Vagina (tissue), 2 donors: ENCODE measurements at regions not wholly inside any gene's neighbourhood (a gene's known extent, or its start where the extent isn't known, plus 50 kb on each side); places are given as distances from the start of the nearest gene placed in this dataset.

Experiments
- DNase-seq, 2 donors: peaks; one replicate each; pipeline ENCODE4 v3.0.0-alpha.2; 2017; ENCODE audit errors: extremely low spot score in 2 of 2
- H3K27ac ChIP-seq: fragments of 200-600 bp; sonication (generic); one replicate; pipeline ENCODE4 v1.5.1; 2019
- H3K27me3 ChIP-seq: fragments of 200-600 bp; sonication (generic); one replicate; pipeline ENCODE4 v1.5.1; 2019
- H3K36me3 ChIP-seq, 2 donors: fragments of 200-600 bp; sonication (generic); one replicate each; pipeline ENCODE4 v1.5.1; 2017 to 2019
- H3K4me1 ChIP-seq: fragments of 200-600 bp; sonication (generic); one replicate; pipeline ENCODE4 v1.5.1; 2019
- H3K4me3 ChIP-seq, 2 donors: fragments of 200-600 bp; sonication (generic); 1 replicate in 1 of 2; 2 replicates in 1 of 2; pipeline ENCODE4 v1.5.1; 2016 to 2019
- H3K9me3 ChIP-seq: fragments of 200-600 bp; sonication (generic); one replicate; pipeline ENCODE4 v1.5.1; 2019
- CTCF ChIP-seq, 3 experiments: fragments of 450-650 bp in 2 of 3; fragments of 200-600 bp in 1 of 3; sonication (generic) in 1 of 3; IDR thresholded peaks; one replicate each; pipeline ENCODE4 v1.5.1; 2017 to 2019; ENCODE audit warnings: antibody characterized with exemption in 3 of 3, mild to moderate bottlenecking in 2 of 3, moderate library complexity in 2 of 3
- POLR2A ChIP-seq, 2 donors: fragments of 450-650 bp; IDR thresholded peaks; one replicate each; pipeline ENCODE4 v1.6.1; 2017; ENCODE audit warnings: antibody characterized with exemption in 2 of 2, mild to moderate bottlenecking in 2 of 2, moderate library complexity in 2 of 2
- POLR2AphosphoS5 ChIP-seq, 2 donors: sonication (generic); formaldehyde crosslinking; IDR thresholded peaks; one replicate each; pipeline ENCODE4 v1.9.0; 2017; ENCODE audit warnings: antibody characterized with exemption in 2 of 2, mild to moderate bottlenecking in 2 of 2, low read depth in 1 of 2; ENCODE audit not compliant: insufficient read depth in 1 of 2
- intact Hi-C: fragments of 100-400 bp; cut with DNase I; formaldehyde crosslinking; loops from one replicate; pipeline ENCODE4 v1.15.1; 2023

GRCh38 chr10:121152935-121153334, 301.8 kb downstream of the WDR11 start:
- intact Hi-C loops = no loop called here
- no peak for TF ChIP-seq POLR2A (IDR thresholded peaks at IDR 0.05)
- no peak for TF ChIP-seq CTCF (IDR thresholded peaks at IDR 0.05)
- TF ChIP-seq POLR2AphosphoS5 (IDR thresholded peaks at IDR 0.05; ENCODE audit: insufficient read depth in 1 of 2, low read depth in 1 of 2) = no peak
- Histone ChIP-seq H3K4me1 (no peaks in the 10 kb centered on the region), H3K27ac (no peak overlapping the region), H3K27me3 (no peaks in the 10 kb centered on the region), H3K36me3 (no peaks in the 10 kb centered on the region), H3K9me3 (no peaks in the 10 kb centered on the region), H3K4me3 (no peak overlapping the region)
- no peak for DNase-seq

DNA sequence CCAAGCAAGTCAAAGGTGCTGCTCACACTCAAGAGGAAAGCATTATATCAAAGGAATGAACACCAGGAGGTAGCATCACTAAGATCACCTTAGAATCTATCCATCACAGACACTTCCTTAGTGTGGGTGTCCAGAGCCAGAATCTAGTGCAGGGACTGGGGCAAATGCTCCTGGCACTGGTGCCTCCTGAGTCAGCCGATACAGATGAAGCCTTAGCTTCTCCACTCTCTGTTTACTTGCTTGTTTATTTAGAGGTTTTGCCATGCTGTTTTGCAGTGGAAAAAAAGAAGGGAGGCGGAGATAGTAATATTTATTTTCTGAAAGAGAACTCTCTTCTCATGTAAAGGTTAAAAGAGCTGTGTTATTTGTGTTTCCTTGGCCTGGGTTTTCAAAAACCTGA, 303.1 kb downstream of the WDR11 start:
- Histone ChIP-seq H3K27ac (no peak overlapping the region), H3K4me1 (no peaks in the 10 kb centered on the region), H3K4me3 (no peak overlapping the region), H3K27me3 (no peaks in the 10 kb centered on the region), H3K36me3 (no peaks in the 10 kb centered on the region), H3K9me3 (no peaks in the 10 kb centered on the region)
- no peak for TF ChIP-seq POLR2A (IDR thresholded peaks at IDR 0.05)
- no peak for TF ChIP-seq CTCF (IDR thresholded peaks at IDR 0.05)
- no peak for TF ChIP-seq POLR2AphosphoS5 (IDR thresholded peaks at IDR 0.05; ENCODE audit: insufficient read depth in 1 of 2, low read depth in 1 of 2)
- intact Hi-C loops = no loop called here
- DNase-seq = no peak

GRCh38 chr10:121154846-121155245, 303.7 kb downstream of the WDR11 start:
- H3K27ac ChIP-seq = no peak overlapping the region
- no peaks in the 10 kb centered on the region for H3K9me3 ChIP-seq
- H3K4me3 ChIP-seq = no peak overlapping the region
- H3K27me3 ChIP-seq = no peaks in the 10 kb centered on the region
- no peaks in the 10 kb centered on the region for H3K36me3 ChIP-seq
- TF ChIP-seq CTCF (IDR thresholded peaks at IDR 0.05) (no peak), POLR2A (IDR thresholded peaks at IDR 0.05) (no peak), POLR2AphosphoS5 (IDR thresholded peaks at IDR 0.05; ENCODE audit: insufficient read depth in 1 of 2, low read depth in 1 of 2) (no peak)
- no peak for DNase-seq
- intact Hi-C loops = no loop called here
- H3K4me1 ChIP-seq = no peaks in the 10 kb centered on the region

- Histone ChIP-seq H3K27me3 (no peaks in the 10 kb centered on the region), H3K4me3 (no peak overlapping the region), H3K36me3 (no peaks in the 10 kb centered on the region), H3K9me3 (no peaks in the 10 kb centered on the region), H3K27ac (no peak overlapping the region), H3K4me1 (no peaks in the 10 kb centered on the region)
- intact Hi-C loops = no loop called here
- DNase-seq = no peak
- TF ChIP-seq POLR2A (IDR thresholded peaks at IDR 0.05) (no peak), POLR2AphosphoS5 (IDR thresholded peaks at IDR 0.05; ENCODE audit: insufficient read depth in 1 of 2, low read depth in 1 of 2) (no peak), CTCF (IDR thresholded peaks at IDR 0.05) (no peak)
These were observed 304.7 kb downstream of the WDR11 start for GRCh38 chr10:121155742-121156474.

DNA sequence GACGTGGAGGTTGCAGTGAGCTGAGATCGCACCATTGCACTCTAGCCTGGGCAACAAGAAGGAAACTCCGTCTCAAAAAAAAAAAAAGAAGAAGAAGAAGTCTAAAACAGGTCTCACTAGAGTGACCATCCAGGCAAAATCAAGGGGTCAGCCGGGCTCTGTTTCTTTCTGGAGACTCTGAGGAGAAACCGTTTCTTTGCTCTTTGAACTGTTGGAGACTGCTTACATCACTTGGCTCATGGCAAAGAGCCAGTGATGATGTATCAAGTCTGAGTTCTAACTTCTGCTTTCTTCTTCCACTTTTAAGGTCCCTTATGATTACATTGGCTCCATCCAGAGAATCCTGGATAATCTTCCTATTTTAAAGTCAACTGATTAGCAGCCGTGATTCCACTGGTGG, 306.8 kb downstream of the WDR11 start:
- DNase-seq = no peak
- H3K27me3 ChIP-seq = no peaks in the 10 kb centered on the region
- no peak overlapping the region for H3K4me3 ChIP-seq
- H3K4me1 ChIP-seq = no peaks in the 10 kb centered on the region
- TF ChIP-seq CTCF (IDR thresholded peaks at IDR 0.05) (no peak), POLR2AphosphoS5 (IDR thresholded peaks at IDR 0.05; ENCODE audit: insufficient read depth in 1 of 2, low read depth in 1 of 2) (no peak), POLR2A (IDR thresholded peaks at IDR 0.05) (no peak)
- H3K9me3 ChIP-seq = no peaks in the 10 kb centered on the region
- intact Hi-C loops = no loop called here
- H3K27ac ChIP-seq = no peak overlapping the region
- H3K36me3 ChIP-seq = no peaks in the 10 kb centered on the region
